ENCODE measurements at regions not wholly inside any gene's neighbourhood (a gene's known extent, or its start where the extent isn't known, plus 50 kb on each side); places are given as distances from the start of the nearest gene placed in this dataset.

GRCh38 chr3:159380891-159381290 is 579.0 kb downstream of the MFSD1 start:
- H3K27me3 ChIP-seq (ENCODE audit: insufficient read depth) = no peaks in the 10 kb centered on the region

More at GRCh38 chr3:159380891-159381290, 579.0 kb downstream of the MFSD1 start:
- ChIA-PET POLR2A (interaction anchor here (0.6 kb wide), 1 partner anchor 21 kb away, joined by 3 read pairs; no protein-coding TSS in a partner anchor), CTCF (no interaction called here)
- Histone ChIP-seq H3K9me2 (no peaks in the 10 kb centered on the region), H4K20me1 (ENCODE audit: insufficient read depth) (no peaks in the 10 kb centered on the region), H3K4me2 (no peak overlapping the region), H3K9me3 (no peaks in the 10 kb centered on the region), H3K79me2 (ENCODE audit: insufficient read depth) (no peaks in the 10 kb centered on the region), H3K9ac (no peak overlapping the region), H3K27ac (ENCODE audit: low read depth in 2 of 2, low read length in 1 of 2) (no peak overlapping the region), H3F3A (replicated peaks; ENCODE audit: insufficient read depth) (no peaks in the 10 kb centered on the region), H3K36me3 (replicated peaks in 1 of 2; ENCODE audit: control insufficient read depth in 1 of 2, insufficient read depth in 2 of 2, low read length in 1 of 2) (no peaks in the 10 kb centered on the region), H2AFZ (ENCODE audit: low read depth) (no peak overlapping the region), H3K4me3 (ENCODE audit: low read depth in 2 of 2, low read length in 1 of 2) (no peak overlapping the region), H3K4me1 (ENCODE audit: control insufficient read depth in 1 of 2, insufficient read depth in 2 of 2, low read depth in 1 of 2, low read length in 1 of 2) (no peaks in the 10 kb centered on the region)
- no peak for TF ChIP-seq GABPA (IDR thresholded peaks at IDR 0.05; ENCODE audit: low read depth)
- TF ChIP-seq IRF3 (IDR thresholded peaks at IDR 0.05; ENCODE audit: low read depth, low read length) = no peak
- no peak for TF ChIP-seq GATA2 (CRISPR knock-in tag; IDR thresholded peaks at IDR 0.05)
- no peak for TF ChIP-seq NRF1 (IDR thresholded peaks at IDR 0.05; ENCODE audit: low read depth, low read length)
- no peak for TF ChIP-seq RAD21 (IDR thresholded peaks at IDR 0.05; ENCODE audit: low read length)
- TF ChIP-seq SMC3 (IDR thresholded peaks at IDR 0.05; ENCODE audit: low read depth, low read length) = no peak
- no peak for TF ChIP-seq SIN3A (IDR thresholded peaks at IDR 0.05; ENCODE audit: borderline replicate concordance, low read depth, low read length)
- TF ChIP-seq, protein P1, sequence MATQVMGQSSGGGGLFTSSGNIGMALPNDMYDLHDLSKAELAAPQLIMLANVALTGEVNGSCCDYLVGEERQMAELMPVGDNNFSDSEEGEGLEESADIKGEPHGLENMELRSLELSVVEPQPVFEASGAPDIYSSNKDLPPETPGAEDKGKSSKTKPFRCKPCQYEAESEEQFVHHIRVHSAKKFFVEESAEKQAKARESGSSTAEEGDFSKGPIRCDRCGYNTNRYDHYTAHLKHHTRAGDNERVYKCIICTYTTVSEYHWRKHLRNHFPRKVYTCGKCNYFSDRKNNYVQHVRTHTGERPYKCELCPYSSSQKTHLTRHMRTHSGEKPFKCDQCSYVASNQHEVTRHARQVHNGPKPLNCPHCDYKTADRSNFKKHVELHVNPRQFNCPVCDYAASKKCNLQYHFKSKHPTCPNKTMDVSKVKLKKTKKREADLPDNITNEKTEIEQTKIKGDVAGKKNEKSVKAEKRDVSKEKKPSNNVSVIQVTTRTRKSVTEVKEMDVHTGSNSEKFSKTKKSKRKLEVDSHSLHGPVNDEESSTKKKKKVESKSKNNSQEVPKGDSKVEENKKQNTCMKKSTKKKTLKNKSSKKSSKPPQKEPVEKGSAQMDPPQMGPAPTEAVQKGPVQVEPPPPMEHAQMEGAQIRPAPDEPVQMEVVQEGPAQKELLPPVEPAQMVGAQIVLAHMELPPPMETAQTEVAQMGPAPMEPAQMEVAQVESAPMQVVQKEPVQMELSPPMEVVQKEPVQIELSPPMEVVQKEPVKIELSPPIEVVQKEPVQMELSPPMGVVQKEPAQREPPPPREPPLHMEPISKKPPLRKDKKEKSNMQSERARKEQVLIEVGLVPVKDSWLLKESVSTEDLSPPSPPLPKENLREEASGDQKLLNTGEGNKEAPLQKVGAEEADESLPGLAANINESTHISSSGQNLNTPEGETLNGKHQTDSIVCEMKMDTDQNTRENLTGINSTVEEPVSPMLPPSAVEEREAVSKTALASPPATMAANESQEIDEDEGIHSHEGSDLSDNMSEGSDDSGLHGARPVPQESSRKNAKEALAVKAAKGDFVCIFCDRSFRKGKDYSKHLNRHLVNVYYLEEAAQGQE (IDR thresholded peaks at IDR 0.05; ENCODE audit: low read depth, low read length) = no peak
- no peak for TF ChIP-seq EZH2phosphoT487 (IDR thresholded peaks at IDR 0.05; ENCODE audit: borderline replicate concordance, low read depth)
- TF ChIP-seq, protein P2, sequence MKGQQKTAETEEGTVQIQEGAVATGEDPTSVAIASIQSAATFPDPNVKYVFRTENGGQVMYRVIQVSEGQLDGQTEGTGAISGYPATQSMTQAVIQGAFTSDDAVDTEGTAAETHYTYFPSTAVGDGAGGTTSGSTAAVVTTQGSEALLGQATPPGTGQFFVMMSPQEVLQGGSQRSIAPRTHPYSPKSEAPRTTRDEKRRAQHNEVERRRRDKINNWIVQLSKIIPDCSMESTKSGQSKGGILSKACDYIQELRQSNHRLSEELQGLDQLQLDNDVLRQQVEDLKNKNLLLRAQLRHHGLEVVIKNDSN (IDR thresholded peaks at IDR 0.05; ENCODE audit: borderline replicate concordance, low read depth) = no peak
- no peak for TF ChIP-seq TCF12 (IDR thresholded peaks at IDR 0.05)
- no peak for TF ChIP-seq FOXJ3 (CRISPR knock-in tag; IDR thresholded peaks at IDR 0.05)
- no peak for TF ChIP-seq TAF1 (IDR thresholded peaks at IDR 0.05; ENCODE audit: borderline replicate concordance, low read depth, low read length)
- no peak for TF ChIP-seq MEF2A (IDR thresholded peaks at IDR 0.05; ENCODE audit: borderline replicate concordance, low read depth)
- no peak for TF ChIP-seq JUND (IDR thresholded peaks at IDR 0.05)
- TF ChIP-seq ELF1 (IDR thresholded peaks at IDR 0.05) = no peak
- TF ChIP-seq MAX (IDR thresholded peaks at IDR 0.05; ENCODE audit: low read depth) = no peak
- 50% methylated on average over 4 of the region's 4 CpGs for WGBS (ENCODE audit: low lambda C conversion rate)
- DNase-seq = no peak
